22Rv1 (cell line): ENCODE measurements at regions not wholly inside any gene's neighbourhood (a gene's known extent, or its start where the extent isn't known, plus 50 kb on each side); places are given as distances from the start of the nearest gene placed in this dataset.
"Not testable (repeated sequence)": the region's sequence is repeated elsewhere in the genome, so short reads cannot be mapped to it uniquely, and the experiment has no call there.

Source experiments
- H3K27ac ChIP-seq: fragments of 450-650 bp; 2 replicates; pipeline ENCODE4 v1.5.1; 2017
- ZFX ChIP-seq: fragments of 450-650 bp; IDR thresholded peaks from 2 replicates; pipeline ENCODE4 v1.6.1; 2017; ENCODE audit warnings: antibody characterized with exemption, borderline replicate concordance
- TF ChIP-seq, protein P1 (sequence below): fragments of 450-650 bp; IDR thresholded peaks from 2 replicates; pipeline ENCODE4 v1.5.1; 2017; ENCODE audit warnings: mild to moderate bottlenecking

GRCh38 chr4:59412739-59413138, 1787.4 kb upstream of the ADGRL3 start:
- H3K27ac ChIP-seq = no peak overlapping the region
- no peak for TF ChIP-seq ZFX
- TF ChIP-seq, protein P1, sequence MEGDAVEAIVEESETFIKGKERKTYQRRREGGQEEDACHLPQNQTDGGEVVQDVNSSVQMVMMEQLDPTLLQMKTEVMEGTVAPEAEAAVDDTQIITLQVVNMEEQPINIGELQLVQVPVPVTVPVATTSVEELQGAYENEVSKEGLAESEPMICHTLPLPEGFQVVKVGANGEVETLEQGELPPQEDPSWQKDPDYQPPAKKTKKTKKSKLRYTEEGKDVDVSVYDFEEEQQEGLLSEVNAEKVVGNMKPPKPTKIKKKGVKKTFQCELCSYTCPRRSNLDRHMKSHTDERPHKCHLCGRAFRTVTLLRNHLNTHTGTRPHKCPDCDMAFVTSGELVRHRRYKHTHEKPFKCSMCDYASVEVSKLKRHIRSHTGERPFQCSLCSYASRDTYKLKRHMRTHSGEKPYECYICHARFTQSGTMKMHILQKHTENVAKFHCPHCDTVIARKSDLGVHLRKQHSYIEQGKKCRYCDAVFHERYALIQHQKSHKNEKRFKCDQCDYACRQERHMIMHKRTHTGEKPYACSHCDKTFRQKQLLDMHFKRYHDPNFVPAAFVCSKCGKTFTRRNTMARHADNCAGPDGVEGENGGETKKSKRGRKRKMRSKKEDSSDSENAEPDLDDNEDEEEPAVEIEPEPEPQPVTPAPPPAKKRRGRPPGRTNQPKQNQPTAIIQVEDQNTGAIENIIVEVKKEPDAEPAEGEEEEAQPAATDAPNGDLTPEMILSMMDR = no peak

- TF ChIP-seq, protein P1 = no peak
- TF ChIP-seq ZFX = no peak
- no peak overlapping the region for H3K27ac ChIP-seq
Measured at GRCh38 chr4:59455751-59456150, 1744.4 kb upstream of the ADGRL3 start.

DNA sequence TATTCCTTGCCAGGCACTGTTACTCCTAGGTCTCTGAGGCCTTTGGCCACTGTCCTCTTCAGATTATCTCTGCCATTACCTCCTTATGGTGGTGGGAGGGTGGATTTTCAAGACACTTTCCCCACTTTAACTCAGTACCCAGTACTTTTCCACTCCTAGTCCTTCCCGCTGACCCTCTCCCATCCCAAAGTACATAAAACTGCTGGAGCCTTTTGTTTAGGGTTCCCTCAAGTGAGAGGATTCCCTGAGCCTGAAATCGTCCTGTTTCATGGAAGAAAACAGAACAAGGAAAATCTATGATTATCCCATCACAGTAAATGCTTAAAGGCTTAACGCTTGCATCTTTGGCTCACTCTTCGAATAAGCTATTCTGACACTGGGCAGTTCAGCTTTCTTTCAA, 1742.5 kb upstream of the ADGRL3 start:
- TF ChIP-seq, protein P1 = no peak
- TF ChIP-seq ZFX = no peak
- H3K27ac ChIP-seq = no peak overlapping the region

GRCh38 chr4:59484944-59485343, 1715.2 kb upstream of the ADGRL3 start:
- H3K27ac ChIP-seq = no peak overlapping the region
- TF ChIP-seq, protein P1 = no peak
- TF ChIP-seq ZFX = no peak

DNA sequence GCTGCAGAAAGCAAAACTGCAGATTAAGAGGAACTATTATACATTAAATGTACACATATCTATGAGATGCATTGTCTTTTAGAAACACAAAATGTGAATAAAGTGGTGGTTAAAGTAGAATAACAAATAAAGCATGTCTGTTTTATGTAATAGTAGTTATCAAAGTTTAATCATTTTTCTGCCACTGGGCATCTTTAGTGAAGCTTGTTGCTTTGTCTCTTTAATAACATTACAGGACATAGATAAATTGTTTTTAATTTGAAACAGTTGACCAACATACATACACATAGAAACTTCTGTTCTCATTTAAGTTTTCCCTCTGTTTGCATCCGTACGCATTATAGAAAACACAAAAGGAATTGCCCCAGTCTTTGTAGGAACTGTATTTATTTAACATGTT, 1700.0 kb upstream of the ADGRL3 start:
- TF ChIP-seq, protein P1 = no peak
- TF ChIP-seq ZFX = no peak
- H3K27ac ChIP-seq = no peak overlapping the region

DNA sequence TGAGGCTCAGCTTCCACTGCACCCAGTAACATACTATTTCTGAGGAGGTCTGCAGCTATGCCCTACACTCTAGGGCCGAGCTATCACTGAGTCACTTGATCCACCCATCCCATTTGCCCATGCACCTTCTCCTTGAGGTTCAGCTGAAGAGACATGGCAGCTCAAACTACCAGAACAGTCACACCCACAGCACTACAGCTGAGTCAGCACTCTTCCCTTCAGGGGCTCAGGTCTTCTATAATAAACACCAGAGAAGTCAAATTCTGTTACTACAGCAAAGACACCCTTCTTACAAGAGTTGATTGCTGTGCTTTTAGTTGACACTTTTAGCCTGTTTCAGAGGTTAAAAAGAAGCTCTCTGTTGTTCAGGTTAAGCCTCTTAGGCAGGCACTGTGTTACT, 1696.4 kb upstream of the ADGRL3 start:
- no peak overlapping the region for H3K27ac ChIP-seq
- no peak for TF ChIP-seq ZFX
- TF ChIP-seq, protein P1 = no peak

- H3K27ac ChIP-seq = not testable (repeated sequence)
Measured at GRCh38 chr4:59511809-59512208, 1688.3 kb upstream of the ADGRL3 start.

- TF ChIP-seq, protein P1 = no peak
- TF ChIP-seq ZFX = no peak
- H3K27ac ChIP-seq = no peak overlapping the region
Measured at GRCh38 chr4:59517007-59517406, 1683.1 kb upstream of the ADGRL3 start.
